DMS 273 treated with DMSO at 0.1 percent for 48 hours (cell line): ENCODE measurements at regions not wholly inside any gene's neighbourhood (a gene's known extent, or its start where the extent isn't known, plus 50 kb on each side); places are given as distances from the start of the nearest gene placed in this dataset.

Experiments
- DNase-seq: peaks from one replicate; lab custom pipeline; 2025; lab: John Stamatoyannopoulos, UW

DNA sequence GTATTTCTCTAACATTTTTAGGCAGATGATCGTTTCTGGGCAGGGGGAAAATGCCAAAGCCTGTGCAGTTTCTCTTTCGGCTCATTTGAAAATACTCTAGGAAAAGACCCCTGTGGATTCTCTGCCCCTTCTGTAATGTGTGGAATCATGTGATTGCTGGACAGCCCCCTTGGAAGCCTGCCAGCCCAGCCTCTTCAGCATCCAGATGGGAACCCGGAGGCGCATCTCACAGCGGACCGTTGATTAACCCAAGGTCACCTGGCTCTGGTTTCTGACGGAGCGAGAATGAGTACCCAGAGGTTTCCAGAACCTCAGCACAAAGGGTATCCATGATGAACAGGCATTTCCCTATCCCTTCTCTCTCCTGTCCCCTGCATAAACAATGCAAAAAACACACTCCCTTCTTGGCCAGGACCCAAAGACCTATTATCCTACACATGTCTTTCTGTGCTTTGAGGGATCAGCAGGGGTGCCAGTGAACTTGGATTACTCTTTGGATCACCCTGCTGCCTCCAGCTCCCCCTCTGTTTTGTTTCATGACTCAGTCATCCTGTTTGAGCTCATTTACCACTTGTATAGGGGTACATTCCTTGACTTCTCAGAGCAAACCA is 957.1 kb upstream of the RBFOX1 start:
- DNase-seq, result no peak

GRCh38 chr16:6374821-6375220 is 957.8 kb upstream of the RBFOX1 start:
- no peak for DNase-seq

DNA sequence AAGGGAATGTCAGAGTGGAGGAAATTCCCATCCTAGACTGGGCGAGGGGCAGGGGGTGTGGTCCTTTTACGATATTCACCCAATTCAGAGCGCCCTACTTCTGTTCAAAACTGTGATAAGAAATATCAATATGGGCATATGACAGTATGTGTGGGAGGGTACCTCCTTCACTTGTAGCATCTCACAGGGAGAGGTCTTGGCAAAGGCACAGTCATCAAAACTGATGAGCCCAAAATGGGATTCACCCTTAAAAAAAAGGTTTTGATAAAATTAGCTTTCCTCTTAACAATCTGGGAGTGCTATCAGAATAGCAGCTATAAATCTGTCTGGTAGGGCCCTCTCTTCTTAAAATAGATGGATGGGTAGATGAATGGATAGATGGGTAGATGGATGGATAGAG is 967.8 kb upstream of the RBFOX1 start:
- DNase-seq, result no peak

GRCh38 chr16:6363896-6364607 is 968.6 kb upstream of the RBFOX1 start:
- no peak for DNase-seq

- no peak for DNase-seq
Observed at GRCh38 chr16:6363396-6363795, 969.2 kb upstream of the RBFOX1 start.

DNA sequence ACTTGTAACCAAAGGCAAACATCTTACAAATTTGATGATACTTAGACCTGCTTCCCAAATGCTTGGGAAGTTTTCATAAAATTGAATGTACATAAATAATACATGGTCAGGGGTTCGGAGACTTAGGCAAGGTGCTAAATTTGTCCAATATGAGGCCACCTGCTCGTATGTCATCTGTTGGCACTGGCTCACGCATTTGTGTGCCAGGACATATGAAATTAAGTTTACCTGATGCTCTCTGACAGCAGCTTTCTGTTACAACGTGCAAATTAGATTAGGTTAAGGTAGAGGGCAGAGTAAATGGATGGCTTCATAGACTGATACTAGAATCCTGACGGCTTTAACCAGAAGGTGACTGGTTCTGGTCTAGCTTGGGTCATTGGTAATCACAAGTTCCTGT is 970.3 kb upstream of the RBFOX1 start:
- DNase-seq, result no peak

DNA sequence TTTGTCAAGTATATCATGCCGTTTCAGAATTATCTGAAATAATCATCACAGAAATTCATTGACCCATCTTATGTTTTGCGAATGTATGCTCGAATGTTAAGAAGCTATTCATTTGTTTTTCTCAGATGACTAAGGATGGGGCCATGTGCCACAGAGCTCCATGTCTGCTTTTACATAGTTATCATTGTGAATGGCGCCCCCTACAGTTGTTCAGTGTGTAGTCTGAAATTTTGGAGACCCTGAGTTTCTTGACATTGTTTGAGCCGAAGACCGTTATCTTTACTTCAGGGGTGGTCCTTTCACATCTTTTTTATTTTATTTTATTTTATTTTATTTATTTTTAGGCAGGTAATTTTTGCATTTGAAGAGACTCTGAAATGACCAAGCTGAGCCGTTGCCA is 972.0 kb upstream of the RBFOX1 start:
- DNase-seq, result no peak

DNA sequence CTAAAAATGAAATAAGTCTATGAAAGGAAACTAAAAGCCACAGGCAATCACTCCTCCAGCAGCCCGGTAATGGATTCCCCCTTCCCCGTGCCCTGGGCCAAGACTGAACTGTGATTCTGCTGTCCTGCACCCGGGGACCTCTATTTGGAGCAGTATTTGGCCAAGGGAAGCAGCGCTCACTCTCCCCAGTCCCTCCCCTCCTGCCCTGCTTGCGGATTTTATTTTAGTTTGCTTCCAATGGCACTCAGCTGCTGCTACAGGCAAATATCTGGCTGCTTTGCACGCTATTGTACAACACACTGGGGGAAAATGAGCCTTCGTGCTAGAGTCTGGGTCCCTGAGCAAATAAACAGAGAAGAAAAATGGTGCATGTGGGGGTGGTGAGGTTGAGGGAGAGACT is 975.7 kb upstream of the RBFOX1 start:
- DNase-seq, result no peak

- DNase-seq, result no peak
Observed at GRCh38 chr16:6349725-6350124, 982.9 kb upstream of the RBFOX1 start.

- DNase-seq, result no peak
Observed at GRCh38 chr16:6345090-6345489, 987.6 kb upstream of the RBFOX1 start.

- DNase-seq, result no peak
Observed at GRCh38 chr16:6343157-6343556, 989.5 kb upstream of the RBFOX1 start.

GRCh38 chr16:6341981-6342380 is 990.7 kb upstream of the RBFOX1 start:
- no peak for DNase-seq

DNA sequence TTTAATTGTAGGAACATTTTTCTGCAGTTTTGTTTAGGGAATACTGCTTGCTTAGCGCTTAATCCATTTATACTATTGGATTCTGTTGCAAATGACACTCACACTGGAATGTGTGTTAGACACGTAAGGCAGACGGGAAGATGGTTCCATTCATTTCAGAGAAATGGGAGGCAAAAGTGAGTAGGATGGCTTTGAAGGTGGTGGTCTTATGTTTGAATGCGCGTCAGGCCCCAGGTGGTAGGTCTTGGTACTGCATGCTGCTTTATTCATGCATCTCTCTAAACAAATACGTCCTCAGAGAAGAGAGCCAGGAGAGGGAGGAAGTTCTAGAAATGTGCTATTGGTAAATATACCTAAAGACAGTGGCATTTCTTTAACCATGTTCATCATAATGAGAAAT is 997.6 kb upstream of the RBFOX1 start:
- no peak for DNase-seq

DNA sequence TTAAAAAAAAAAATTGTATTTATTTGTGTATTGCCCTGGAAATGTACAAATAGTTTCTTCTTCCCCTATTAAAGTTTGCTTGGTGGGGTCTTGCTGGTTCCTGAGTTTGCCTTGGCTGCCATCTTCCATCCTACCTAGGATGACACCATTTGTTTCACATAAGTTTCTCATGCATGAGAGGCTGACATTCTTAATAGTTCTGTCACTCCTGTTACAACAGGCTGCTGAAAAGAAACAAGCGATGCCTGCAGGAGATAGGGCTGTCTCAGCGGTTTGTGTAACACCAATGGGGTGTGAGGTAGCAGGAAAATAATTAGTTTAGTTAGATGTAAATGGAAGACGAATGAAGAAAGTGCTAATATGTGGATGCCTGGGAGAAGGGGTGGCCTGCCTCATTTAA is 1000.9 kb upstream of the RBFOX1 start:
- no peak for DNase-seq

DNA sequence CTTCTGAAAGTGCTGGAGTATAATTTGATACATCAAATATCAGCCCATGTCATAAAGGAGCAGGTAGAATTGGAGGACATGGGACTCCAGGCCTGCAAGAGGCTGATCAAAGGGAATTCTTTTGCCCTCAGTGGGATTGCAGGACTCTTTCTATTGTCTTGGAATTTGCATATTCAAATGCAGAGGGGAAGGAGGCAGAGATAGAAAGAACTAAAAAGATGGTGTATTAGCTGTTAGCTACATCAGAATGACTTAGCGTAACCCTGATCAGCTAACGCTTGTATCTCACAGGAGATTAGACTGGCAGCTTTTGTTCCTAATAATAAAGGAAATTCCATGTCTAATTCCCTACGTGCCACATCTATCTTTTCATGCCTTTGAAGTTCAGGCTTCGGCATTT is 1014.7 kb upstream of the RBFOX1 start:
- no peak for DNase-seq

GRCh38 chr16:6309271-6309670 is 1023.4 kb upstream of the RBFOX1 start:
- DNase-seq, result no peak

DNA sequence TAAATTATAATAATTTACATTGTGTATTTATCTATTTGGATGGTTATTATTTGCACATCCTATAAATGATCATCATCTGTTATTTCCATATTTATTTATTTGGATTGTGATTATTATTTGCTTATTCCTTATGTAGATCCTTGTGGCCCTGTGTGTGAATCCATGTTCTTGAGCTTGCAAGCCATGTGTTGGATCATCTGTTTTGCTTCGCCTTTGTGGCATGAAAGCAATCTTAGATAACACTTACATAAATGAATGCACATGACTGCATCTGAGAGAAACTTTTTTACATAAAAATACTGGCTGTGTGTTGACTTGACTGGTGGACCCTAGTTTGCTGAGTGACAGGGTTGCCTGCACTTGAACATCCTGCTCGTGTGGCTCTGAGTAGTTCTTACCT is 1024.5 kb upstream of the RBFOX1 start:
- DNase-seq, result no peak

GRCh38 chr16:6300523-6300922 is 1032.1 kb upstream of the RBFOX1 start:
- no peak for DNase-seq

DNA sequence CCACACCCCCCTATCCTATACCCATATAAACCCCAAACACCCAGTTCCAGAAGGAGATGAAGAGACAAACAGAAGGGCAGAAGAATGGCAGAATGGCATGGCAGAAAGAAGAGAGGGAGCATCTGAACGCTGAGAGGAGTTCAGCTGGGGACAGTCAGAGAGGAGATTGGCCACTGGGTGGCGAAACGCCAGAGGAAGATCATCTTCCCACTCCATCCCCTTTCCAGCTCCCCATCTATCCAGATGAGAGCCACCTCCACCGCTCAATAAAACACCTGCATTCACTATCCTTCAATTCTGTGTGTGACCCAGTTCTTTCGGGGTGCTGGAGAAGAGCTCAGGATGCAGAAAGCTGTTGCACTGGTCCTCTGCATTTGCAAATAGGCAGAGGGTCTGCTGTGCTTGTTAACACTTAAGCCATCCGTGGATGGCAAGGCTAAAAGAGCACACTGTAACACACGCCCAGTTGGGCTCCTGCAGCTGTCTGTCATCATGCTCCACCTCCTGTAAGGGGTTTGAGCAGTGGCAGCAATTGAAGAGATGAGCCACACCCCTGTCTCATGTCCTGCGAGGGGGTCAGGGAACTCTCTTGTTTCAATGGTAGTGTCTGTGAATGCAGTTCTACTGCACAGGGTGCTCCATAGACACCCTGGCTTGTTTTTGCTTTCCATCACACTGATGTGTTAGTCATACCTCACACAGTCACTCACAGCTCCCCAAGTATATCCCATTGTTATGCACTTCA is 1034.8 kb upstream of the RBFOX1 start:
- DNase-seq, result no peak

DNA sequence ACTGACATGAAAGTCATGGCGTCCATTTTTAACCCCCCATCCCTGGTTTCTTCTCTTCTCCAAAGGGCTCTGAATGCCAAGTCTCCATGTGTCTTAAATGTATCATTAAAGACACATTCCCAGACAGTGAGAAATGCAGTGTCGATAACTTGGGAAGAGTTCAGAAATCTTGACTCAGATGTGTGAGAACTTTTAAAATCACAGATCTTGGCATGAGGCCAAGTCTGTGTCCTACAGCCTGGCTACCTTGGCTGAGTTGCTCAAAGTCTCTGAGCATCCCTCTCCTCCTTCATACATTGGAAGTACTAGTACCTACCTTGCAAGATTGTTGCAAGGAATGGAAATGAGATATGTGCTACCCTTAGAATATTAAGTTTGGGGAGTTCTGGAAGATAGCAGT is 1046.5 kb upstream of the RBFOX1 start:
- no peak for DNase-seq

DNA sequence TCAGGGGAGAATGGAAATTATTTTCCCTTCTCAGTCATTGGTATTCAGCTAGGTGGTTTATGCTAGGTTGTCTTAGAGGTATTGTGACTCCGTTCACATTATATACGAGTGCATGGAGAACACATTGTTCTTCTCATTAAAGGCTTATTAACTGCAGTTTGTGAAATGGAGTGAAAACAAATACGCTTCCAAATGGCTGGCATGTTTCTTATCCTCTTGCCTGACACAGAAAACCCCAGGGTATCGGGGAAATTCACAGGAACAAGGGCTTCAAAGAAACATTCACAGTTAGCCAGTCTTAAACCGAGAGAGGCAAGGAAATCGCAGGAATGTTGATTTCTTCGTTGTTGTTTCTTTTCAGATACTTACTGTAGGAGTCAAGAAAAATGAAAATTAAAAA is 1047.9 kb upstream of the RBFOX1 start:
- no peak for DNase-seq

DNA sequence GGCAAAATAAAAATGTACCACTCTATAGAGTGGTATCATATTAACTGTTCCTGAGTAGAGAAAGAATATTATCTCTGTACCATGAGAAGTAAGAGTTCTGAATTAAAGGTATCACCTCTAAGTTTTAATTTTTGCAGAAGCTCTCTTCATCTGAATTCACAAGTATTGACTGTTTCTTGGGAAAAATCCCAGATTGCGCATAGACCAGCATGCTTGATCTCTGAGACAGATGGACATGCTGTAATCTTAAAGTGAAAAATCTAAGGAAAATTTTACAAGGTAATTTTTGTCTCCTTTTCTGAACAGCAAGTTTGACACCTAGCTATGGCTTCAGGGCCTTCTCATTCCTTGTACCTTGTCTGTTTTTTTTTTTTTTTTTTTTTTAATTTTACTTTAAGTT is 1050.7 kb upstream of the RBFOX1 start:
- no peak for DNase-seq

DNA sequence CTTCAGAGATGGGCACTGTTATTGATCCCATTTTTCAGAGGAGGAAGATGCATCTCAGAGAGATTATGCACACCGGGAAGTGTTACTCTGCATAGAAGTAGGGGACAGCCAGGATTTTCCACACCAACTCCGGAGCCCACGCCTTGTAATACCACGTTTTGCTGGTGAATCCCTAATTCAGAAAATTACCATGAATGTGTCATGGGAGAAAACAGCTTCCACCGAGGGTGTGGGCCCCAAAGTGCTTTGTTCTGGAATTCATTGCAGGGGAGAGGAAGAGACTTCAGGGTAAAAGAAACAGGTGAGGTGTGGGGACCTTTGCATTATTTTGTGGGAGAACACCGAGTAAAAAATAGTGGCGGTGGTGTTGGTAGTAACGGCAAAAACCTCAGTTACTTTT is 1051.4 kb upstream of the RBFOX1 start:
- no peak for DNase-seq

DNA sequence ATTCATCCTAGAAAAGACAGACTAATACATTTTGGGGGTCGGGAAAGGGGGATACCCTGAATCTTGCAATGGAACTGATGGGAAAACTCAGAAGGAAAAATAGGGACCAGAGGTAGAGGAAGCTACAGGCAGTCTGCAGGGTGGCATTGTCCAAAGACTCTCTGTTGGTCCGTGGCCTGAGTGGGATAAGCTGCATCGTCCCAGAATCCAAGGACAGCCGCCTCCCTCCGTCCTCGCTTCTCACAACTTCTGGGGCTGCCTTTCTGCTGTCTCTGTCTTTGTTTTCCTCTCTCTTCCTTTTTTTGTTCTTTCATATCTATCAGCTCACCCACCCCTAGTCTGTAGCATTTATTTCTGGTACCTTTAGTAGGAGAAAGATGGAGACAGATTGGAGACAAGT is 1052.6 kb upstream of the RBFOX1 start:
- no peak for DNase-seq
